IMR-90 (cell line): ENCODE measurements at regions not wholly inside any gene's neighbourhood (a gene's known extent, or its start where the extent isn't known, plus 50 kb on each side); places are given as distances from the start of the nearest gene placed in this dataset.

Source experiments
- CEBPB ChIP-seq: IDR thresholded peaks from 2 replicates; pipeline ENCODE4 v1.6.1; 2012; ENCODE audit warnings: low read depth, low read length, improper control_type of control experiment
- CHD1 ChIP-seq: IDR thresholded peaks from 2 replicates; pipeline ENCODE4 v1.6.1; 2012; ENCODE audit warnings: low read depth, low read length, improper control_type of control experiment
- ELK1 ChIP-seq: fragments of 150-350 bp; IDR thresholded peaks from 2 replicates; pipeline ENCODE4 v1.6.1; 2016; ENCODE audit warnings: low read depth, mild to moderate bottlenecking, low read length, moderate library complexity, borderline replicate concordance
- FOS ChIP-seq: fragments of 150-350 bp; IDR thresholded peaks from 2 replicates; pipeline ENCODE4 v1.6.1; 2016; ENCODE audit warnings: low read depth, low read length
- MAFK ChIP-seq: IDR thresholded peaks from 2 replicates; pipeline ENCODE4 v1.6.1; 2012; ENCODE audit warnings: low read depth, low read length, improper control_type of control experiment
- MXI1 ChIP-seq: IDR thresholded peaks from 2 replicates; pipeline ENCODE4 v1.6.1; 2012; ENCODE audit warnings: low read depth, mild to moderate bottlenecking, low read length, moderate library complexity, borderline replicate concordance
- NFE2L2 ChIP-seq: fragments of 150-350 bp; IDR thresholded peaks from 2 replicates; pipeline ENCODE4 v1.6.1; 2016; ENCODE audit warnings: low read depth, mild to moderate bottlenecking, low read length
- POLR2A ChIP-seq: IDR thresholded peaks from 2 replicates; pipeline ENCODE4 v1.6.1; 2012; ENCODE audit warnings: mild to moderate bottlenecking, low read depth, low read length
- RAD21 ChIP-seq: IDR thresholded peaks from 2 replicates; pipeline ENCODE4 v1.6.1; 2012; ENCODE audit warnings: low read length, improper control_type of control experiment
- RCOR1 ChIP-seq: IDR thresholded peaks from 2 replicates; pipeline ENCODE4 v1.6.1; 2012; ENCODE audit warnings: mild to moderate bottlenecking, low read length, improper control_type of control experiment; ENCODE audit not compliant: insufficient replicate concordance
- RFX5 ChIP-seq: IDR thresholded peaks from 2 replicates; pipeline ENCODE4 v1.8.0; 2012; ENCODE audit warnings: low read depth, mild to moderate bottlenecking, low read length, moderate library complexity
- SMC3 ChIP-seq: fragments of 150-350 bp; IDR thresholded peaks from 2 replicates; pipeline ENCODE4 v1.6.1; 2016; ENCODE audit warnings: low read depth, mild to moderate bottlenecking, antibody characterized with exemption, low read length, moderate library complexity
- USF2 ChIP-seq: fragments of 150-350 bp; IDR thresholded peaks from 2 replicates; pipeline ENCODE4 v1.6.1; 2017; ENCODE audit warnings: mild to moderate bottlenecking, antibody characterized with exemption, low read length, low read depth
- TF ChIP-seq, protein P1 (sequence below): conservative IDR thresholded peaks from 2 replicates; pipeline ENCODE4 v1.5.1; 2012; ENCODE audit warnings: mild to moderate bottlenecking, low read depth, low read length, improper control_type of control experiment

GRCh38 chr2:129744649-129745048 lies 234.8 kb upstream of the RAB6C start:
- TF ChIP-seq POLR2A (no peak), RAD21 (no peak), USF2 (no peak), ELK1 (no peak), NFE2L2 (no peak), CEBPB (no peak), RFX5 (no peak), MAFK (no peak), MXI1 (no peak), SMC3 (no peak), CHD1 (no peak), RCOR1 (no peak), FOS (no peak)
- TF ChIP-seq, protein P1, sequence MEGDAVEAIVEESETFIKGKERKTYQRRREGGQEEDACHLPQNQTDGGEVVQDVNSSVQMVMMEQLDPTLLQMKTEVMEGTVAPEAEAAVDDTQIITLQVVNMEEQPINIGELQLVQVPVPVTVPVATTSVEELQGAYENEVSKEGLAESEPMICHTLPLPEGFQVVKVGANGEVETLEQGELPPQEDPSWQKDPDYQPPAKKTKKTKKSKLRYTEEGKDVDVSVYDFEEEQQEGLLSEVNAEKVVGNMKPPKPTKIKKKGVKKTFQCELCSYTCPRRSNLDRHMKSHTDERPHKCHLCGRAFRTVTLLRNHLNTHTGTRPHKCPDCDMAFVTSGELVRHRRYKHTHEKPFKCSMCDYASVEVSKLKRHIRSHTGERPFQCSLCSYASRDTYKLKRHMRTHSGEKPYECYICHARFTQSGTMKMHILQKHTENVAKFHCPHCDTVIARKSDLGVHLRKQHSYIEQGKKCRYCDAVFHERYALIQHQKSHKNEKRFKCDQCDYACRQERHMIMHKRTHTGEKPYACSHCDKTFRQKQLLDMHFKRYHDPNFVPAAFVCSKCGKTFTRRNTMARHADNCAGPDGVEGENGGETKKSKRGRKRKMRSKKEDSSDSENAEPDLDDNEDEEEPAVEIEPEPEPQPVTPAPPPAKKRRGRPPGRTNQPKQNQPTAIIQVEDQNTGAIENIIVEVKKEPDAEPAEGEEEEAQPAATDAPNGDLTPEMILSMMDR, result no peak
